ENCODE measurements at regions not wholly inside any gene's neighbourhood (a gene's known extent, or its start where the extent isn't known, plus 50 kb on each side); places are given as distances from the start of the nearest gene placed in this dataset.

DNA sequence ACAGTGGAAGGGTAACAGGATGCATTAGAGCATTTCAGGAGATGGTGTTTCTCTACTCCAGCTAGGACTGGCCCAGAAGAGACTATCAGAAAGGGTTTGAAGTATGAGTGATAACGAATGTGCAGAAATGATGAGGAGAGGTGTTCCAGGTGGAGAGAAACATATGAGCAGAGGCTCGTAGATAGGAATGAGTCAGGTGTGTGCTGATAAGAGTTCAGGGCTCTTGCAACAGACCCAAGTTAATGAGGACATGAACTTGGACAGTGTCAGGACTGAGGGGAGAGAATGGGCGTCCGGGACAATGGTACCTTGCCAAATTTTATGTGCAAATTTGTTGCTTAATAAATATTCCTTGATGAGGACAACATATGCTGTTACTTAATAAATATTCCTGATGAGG lies 183.9 kb upstream of the NFIA start (continued):
- TF ChIP-seq, protein P1, sequence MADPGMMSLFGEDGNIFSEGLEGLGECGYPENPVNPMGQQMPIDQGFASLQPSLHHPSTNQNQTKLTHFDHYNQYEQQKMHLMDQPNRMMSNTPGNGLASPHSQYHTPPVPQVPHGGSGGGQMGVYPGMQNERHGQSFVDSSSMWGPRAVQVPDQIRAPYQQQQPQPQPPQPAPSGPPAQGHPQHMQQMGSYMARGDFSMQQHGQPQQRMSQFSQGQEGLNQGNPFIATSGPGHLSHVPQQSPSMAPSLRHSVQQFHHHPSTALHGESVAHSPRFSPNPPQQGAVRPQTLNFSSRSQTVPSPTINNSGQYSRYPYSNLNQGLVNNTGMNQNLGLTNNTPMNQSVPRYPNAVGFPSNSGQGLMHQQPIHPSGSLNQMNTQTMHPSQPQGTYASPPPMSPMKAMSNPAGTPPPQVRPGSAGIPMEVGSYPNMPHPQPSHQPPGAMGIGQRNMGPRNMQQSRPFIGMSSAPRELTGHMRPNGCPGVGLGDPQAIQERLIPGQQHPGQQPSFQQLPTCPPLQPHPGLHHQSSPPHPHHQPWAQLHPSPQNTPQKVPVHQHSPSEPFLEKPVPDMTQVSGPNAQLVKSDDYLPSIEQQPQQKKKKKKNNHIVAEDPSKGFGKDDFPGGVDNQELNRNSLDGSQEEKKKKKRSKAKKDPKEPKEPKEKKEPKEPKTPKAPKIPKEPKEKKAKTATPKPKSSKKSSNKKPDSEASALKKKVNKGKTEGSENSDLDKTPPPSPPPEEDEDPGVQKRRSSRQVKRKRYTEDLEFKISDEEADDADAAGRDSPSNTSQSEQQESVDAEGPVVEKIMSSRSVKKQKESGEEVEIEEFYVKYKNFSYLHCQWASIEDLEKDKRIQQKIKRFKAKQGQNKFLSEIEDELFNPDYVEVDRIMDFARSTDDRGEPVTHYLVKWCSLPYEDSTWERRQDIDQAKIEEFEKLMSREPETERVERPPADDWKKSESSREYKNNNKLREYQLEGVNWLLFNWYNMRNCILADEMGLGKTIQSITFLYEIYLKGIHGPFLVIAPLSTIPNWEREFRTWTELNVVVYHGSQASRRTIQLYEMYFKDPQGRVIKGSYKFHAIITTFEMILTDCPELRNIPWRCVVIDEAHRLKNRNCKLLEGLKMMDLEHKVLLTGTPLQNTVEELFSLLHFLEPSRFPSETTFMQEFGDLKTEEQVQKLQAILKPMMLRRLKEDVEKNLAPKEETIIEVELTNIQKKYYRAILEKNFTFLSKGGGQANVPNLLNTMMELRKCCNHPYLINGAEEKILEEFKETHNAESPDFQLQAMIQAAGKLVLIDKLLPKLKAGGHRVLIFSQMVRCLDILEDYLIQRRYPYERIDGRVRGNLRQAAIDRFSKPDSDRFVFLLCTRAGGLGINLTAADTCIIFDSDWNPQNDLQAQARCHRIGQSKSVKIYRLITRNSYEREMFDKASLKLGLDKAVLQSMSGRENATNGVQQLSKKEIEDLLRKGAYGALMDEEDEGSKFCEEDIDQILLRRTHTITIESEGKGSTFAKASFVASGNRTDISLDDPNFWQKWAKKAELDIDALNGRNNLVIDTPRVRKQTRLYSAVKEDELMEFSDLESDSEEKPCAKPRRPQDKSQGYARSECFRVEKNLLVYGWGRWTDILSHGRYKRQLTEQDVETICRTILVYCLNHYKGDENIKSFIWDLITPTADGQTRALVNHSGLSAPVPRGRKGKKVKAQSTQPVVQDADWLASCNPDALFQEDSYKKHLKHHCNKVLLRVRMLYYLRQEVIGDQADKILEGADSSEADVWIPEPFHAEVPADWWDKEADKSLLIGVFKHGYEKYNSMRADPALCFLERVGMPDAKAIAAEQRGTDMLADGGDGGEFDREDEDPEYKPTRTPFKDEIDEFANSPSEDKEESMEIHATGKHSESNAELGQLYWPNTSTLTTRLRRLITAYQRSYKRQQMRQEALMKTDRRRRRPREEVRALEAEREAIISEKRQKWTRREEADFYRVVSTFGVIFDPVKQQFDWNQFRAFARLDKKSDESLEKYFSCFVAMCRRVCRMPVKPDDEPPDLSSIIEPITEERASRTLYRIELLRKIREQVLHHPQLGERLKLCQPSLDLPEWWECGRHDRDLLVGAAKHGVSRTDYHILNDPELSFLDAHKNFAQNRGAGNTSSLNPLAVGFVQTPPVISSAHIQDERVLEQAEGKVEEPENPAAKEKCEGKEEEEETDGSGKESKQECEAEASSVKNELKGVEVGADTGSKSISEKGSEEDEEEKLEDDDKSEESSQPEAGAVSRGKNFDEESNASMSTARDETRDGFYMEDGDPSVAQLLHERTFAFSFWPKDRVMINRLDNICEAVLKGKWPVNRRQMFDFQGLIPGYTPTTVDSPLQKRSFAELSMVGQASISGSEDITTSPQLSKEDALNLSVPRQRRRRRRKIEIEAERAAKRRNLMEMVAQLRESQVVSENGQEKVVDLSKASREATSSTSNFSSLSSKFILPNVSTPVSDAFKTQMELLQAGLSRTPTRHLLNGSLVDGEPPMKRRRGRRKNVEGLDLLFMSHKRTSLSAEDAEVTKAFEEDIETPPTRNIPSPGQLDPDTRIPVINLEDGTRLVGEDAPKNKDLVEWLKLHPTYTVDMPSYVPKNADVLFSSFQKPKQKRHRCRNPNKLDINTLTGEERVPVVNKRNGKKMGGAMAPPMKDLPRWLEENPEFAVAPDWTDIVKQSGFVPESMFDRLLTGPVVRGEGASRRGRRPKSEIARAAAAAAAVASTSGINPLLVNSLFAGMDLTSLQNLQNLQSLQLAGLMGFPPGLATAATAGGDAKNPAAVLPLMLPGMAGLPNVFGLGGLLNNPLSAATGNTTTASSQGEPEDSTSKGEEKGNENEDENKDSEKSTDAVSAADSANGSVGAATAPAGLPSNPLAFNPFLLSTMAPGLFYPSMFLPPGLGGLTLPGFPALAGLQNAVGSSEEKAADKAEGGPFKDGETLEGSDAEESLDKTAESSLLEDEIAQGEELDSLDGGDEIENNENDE (IDR thresholded peaks at IDR 0.05; ENCODE audit: insufficient replicate concordance, low read length) = no peak
